Stimulated activated naive B cell treated with anti-CD40 and anti-IgM and Interleukin-4, amounts not matched to agents 10 μg/mL and 1 μg/mL and 100 μg/mL, for 72 hours (primary cell): ENCODE measurements at regions not wholly inside any gene's neighbourhood (a gene's known extent, or its start where the extent isn't known, plus 50 kb on each side); places are given as distances from the start of the nearest gene placed in this dataset.
"Not testable (repeated sequence)": the region's sequence is repeated elsewhere in the genome, so short reads cannot be mapped to it uniquely, and the experiment has no call there.

ENCODE experiments used
- ATAC-seq, 2 donors: fragments of 150-1000 bp; cut with Tn5 transposase; replicated peaks; 2 replicates each; pipeline ENCODE4 v1.10.0; 2021; ENCODE audit warnings: moderate library complexity in 1 of 2
- DNase-seq: peaks from one replicate; pipeline ENCODE4 v3.0.0; 2021
- H3K27ac Mint-ChIP-seq: one replicate; pipeline ENCODE4 v1.8.0; 2022; ENCODE audit warnings: mild to moderate bottlenecking, mixed read lengths
- H3K27me3 Mint-ChIP-seq, 2 donors: one replicate each; pipeline ENCODE4 v1.8.0; 2022; ENCODE audit warnings: mixed read lengths in 2 of 2
- H3K36me3 Mint-ChIP-seq, 2 donors: one replicate each; pipeline ENCODE4 v1.8.0; 2022; ENCODE audit warnings: mixed read lengths in 2 of 2, mild to moderate bottlenecking in 1 of 2
- H3K4me1 Mint-ChIP-seq, 2 donors: one replicate each; pipeline ENCODE4 v1.8.0; 2022; ENCODE audit warnings: mixed read lengths in 2 of 2, mild to moderate bottlenecking in 1 of 2
- H3K4me3 Mint-ChIP-seq, 2 donors: one replicate each; pipeline ENCODE4 v1.8.0; 2022; ENCODE audit warnings: mild to moderate bottlenecking in 2 of 2, mixed read lengths in 2 of 2, moderate library complexity in 1 of 2
- H3K9me3 Mint-ChIP-seq, 2 donors: one replicate each; pipeline ENCODE4 v1.8.0; 2022; ENCODE audit warnings: mixed read lengths in 2 of 2, mild to moderate bottlenecking in 1 of 2

DNA sequence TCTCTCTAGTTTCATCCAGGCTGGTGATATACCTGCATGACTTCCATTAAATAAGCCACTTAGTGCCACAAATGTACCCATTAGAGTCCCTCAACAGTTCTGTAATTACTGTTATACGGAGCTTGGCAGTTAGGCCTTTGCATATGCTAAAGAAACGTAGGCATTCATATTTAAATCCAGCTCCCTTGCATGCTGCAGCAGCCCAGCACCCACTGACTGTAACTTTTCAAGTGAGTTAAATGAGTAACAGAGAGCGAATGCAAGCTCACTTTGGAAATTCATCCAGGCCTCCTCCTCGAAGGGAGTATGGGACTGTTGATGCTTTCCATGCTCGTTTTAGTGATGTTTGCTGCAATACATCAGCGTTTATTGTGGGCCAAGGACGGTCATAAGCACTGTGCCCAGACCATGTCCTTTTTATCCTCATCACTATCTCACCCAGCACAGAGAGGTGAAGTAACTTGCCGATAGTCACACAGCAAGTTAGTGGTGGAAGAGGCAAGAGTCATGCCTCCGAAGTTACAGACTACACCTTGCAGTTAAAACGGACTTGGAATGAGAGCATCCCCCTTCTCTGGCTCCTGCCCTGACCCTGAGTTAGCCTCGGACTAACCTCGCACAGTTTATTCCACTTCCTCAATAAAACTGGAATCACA is 179.4 kb upstream of the PDE10A start:
- no peaks in the 10 kb centered on the region for H3K4me1 Mint-ChIP-seq
- no peak for ATAC-seq

GRCh38 chr6:165841153-165841558 is 178.1 kb upstream of the PDE10A start:
- Mint-ChIP-seq H3K36me3 (no peaks in the 10 kb centered on the region), H3K27ac (no peak overlapping the region), H3K9me3 (peaks cover 1 to 6% of the 10 kb centered on the region in 2 donors), H3K4me3 (no peak overlapping the region), H3K27me3 (peaks cover 34 to 42% of the 10 kb centered on the region in 2 donors), H3K4me1 (no peaks in the 10 kb centered on the region)
- no peak for ATAC-seq
- no peak for DNase-seq

More for the DNA sequence above, 179.4 kb upstream of the PDE10A start:
- Mint-ChIP-seq H3K27ac (no peak overlapping the region), H3K9me3 (peaks cover 0 to 6% of the 10 kb centered on the region in 2 donors), H3K27me3 (peaks cover 39 to 51% of the 10 kb centered on the region in 2 donors), H3K4me3 (no peak overlapping the region), H3K36me3 (no peaks in the 10 kb centered on the region)
- DNase-seq = no peak

DNA sequence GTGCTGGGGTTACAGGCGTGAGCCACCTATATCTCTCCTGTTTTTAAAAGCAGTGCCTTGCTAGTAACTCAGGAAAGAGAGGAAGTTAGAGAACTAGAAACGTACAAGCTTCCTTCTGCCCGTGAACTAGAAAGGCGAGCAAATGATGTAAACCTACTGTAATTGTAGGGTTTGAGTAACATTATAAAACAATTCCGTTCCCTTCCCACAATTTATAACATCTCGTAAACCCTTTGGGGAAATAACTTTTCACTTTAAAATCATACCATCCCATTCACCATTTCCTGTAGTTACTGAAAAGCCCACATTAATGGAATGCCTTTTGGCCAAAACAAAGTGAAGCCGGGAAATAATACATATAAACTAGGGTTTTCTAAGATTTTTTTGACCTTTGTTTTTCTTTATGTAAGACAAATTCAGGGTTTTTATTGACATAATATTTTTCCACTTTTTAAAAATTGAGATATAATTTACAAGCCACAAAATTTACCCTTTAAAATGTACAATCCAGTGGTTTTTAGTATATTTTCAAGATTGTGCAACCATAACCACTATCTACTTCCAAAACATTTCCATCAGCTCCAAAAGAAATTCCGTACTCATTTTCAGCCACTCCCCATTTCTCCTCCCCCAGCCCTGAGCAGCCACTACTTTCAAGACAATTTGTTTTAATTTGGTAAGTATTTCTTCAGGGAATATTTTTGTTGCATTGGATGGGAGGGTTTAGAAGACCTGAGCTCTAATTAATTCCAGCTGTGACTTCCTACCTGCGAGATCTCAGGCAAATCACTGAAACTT is 175.1 kb upstream of the PDE10A start:
- Mint-ChIP-seq H3K9me3 (peaks cover 4 to 6% of the 10 kb centered on the region in 2 donors), H3K36me3 (peaks cover 0 to 2% of the 10 kb centered on the region in 2 donors), H3K4me1 (no peaks in the 10 kb centered on the region), H3K4me3 (no peak overlapping the region), H3K27ac (no peak overlapping the region), H3K27me3 (peaks cover 27 to 46% of the 10 kb centered on the region in 2 donors)
- no peak for DNase-seq
- no peak for ATAC-seq

GRCh38 chr6:165836648-165837047 is 173.6 kb upstream of the PDE10A start:
- not testable (repeated sequence) for H3K4me3 Mint-ChIP-seq, H3K4me1 Mint-ChIP-seq, DNase-seq, H3K27ac Mint-ChIP-seq, ATAC-seq, H3K36me3 Mint-ChIP-seq, H3K9me3 Mint-ChIP-seq
- peaks cover 21 to 46% of the 10 kb centered on the region in 2 donors for H3K27me3 Mint-ChIP-seq

GRCh38 chr6:165835410-165835851 is 172.4 kb upstream of the PDE10A start:
- Mint-ChIP-seq H3K4me3 (no peak overlapping the region), H3K4me1 (peaks cover 1 to 5% of the 10 kb centered on the region in 2 donors), H3K9me3 (peaks cover 4 to 6% of the 10 kb centered on the region in 2 donors), H3K36me3 (peaks cover 0 to 2% of the 10 kb centered on the region in 2 donors), H3K27ac (no peak overlapping the region), H3K27me3 (peaks cover 26 to 53% of the 10 kb centered on the region in 2 donors)
- ATAC-seq (no peak), DNase-seq (no peak)

DNA sequence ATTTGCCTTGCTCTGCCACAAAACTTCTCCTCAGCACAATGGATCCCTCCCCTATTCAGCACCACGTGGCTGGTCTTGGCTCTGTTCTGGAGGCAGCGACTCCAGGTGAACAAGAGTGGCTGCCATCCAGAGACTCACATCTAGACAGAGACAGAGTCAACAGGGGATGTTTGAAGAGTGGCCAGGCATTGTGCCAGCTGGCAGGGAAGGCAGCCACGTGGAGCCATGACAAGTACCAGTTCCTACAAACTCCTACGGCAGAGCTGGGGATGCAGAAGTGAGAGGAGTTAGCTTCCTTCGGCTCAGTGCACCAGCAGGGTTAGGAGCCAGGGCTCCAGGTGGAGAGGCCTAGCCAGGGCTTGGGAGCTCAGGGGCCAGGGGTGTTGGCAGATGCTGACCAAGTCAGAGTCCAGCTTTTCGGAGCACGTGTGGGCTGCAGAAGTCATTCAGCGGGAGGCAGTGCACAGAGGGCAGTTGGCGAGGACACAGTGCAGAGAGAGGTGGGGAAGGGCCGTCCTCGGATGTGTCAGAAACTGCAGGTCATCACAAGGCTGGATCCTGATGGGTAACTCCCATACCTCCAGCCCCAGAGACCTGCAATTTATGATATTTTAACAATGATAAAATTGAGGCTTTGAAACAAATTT is 171.7 kb upstream of the PDE10A start:
- Mint-ChIP-seq H3K27me3 (peaks cover 22 to 52% of the 10 kb centered on the region in 2 donors), H3K27ac (no peak overlapping the region), H3K4me3 (no peak overlapping the region), H3K36me3 (peaks cover 0 to 2% of the 10 kb centered on the region in 2 donors), H3K9me3 (peaks cover 4% of the 10 kb centered on the region in 2 donors), H3K4me1 (peaks cover 1 to 5% of the 10 kb centered on the region in 2 donors)
- DNase-seq = no peak
- ATAC-seq = peak in 1 of 2 donors; percentile 43

- ATAC-seq = no peak
- H3K36me3 Mint-ChIP-seq = peaks cover 0 to 2% of the 10 kb centered on the region in 2 donors
- H3K27ac Mint-ChIP-seq = no peak overlapping the region
- H3K4me1 Mint-ChIP-seq = peaks cover 1 to 5% of the 10 kb centered on the region in 2 donors
- no peak for DNase-seq
- H3K4me3 Mint-ChIP-seq = no peak overlapping the region
- H3K27me3 Mint-ChIP-seq = peaks cover 18 to 53% of the 10 kb centered on the region in 2 donors
- peaks cover 0 to 4% of the 10 kb centered on the region in 2 donors for H3K9me3 Mint-ChIP-seq
Observed at GRCh38 chr6:165833355-165833754, 170.3 kb upstream of the PDE10A start.

DNA sequence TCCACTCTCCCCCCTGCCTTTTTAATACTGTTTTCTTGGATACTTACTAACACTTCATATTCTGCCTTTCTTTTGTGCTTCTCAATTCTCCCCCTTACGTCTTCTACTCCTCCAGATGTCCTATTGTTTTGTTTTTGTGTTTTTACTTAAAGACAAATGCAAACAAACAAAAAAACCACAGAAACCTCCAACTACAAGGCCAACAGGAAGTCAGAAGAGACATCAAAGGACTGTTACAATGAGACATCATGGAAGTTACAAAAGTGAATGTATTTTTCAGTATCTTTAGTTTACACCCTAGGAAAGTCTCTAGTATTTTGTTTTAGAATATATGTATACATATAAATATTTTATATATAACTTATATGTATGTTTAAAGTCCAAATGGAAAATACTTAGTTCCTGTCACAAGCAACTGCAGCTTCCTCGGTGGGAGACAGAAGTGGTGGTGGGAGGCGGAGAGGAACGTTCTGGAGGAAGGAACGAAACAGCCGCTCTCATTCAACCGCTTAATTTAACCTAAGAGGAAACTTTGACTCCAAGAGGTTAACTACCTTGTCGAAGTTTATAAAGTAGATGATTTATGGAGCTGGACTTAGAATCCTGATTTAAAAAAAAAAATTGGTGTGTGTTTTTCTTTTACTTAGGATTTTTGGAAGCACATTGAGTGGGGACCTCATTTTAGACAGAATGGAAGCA is 168.9 kb upstream of the PDE10A start:
- DNase-seq (no peak), ATAC-seq (no peak)
- peaks cover 18 to 60% of the 10 kb centered on the region in 2 donors for H3K27me3 Mint-ChIP-seq
- no peak overlapping the region for H3K27ac Mint-ChIP-seq
- H3K9me3 Mint-ChIP-seq = peaks cover 0 to 4% of the 10 kb centered on the region in 2 donors
- no peak overlapping the region for H3K4me3 Mint-ChIP-seq
- H3K36me3 Mint-ChIP-seq = peaks cover 0 to 2% of the 10 kb centered on the region in 2 donors
- H3K4me1 Mint-ChIP-seq = peaks cover 1 to 5% of the 10 kb centered on the region in 2 donors

- ATAC-seq (no peak), DNase-seq (no peak)
- Mint-ChIP-seq H3K9me3 (no peaks in the 10 kb centered on the region), H3K4me1 (peaks cover 1 to 5% of the 10 kb centered on the region in 2 donors), H3K4me3 (no peak overlapping the region), H3K27me3 (peaks cover 22 to 52% of the 10 kb centered on the region in 2 donors), H3K27ac (no peak overlapping the region), H3K36me3 (peaks cover 0 to 2% of the 10 kb centered on the region in 2 donors)
Observed at GRCh38 chr6:165830761-165831160, 167.7 kb upstream of the PDE10A start.

GRCh38 chr6:165829376-165829775 is 166.3 kb upstream of the PDE10A start:
- Mint-ChIP-seq H3K36me3 (no peaks in the 10 kb centered on the region), H3K27me3 (peaks cover 17 to 40% of the 10 kb centered on the region in 2 donors), H3K4me1 (peaks cover 1 to 5% of the 10 kb centered on the region in 2 donors), H3K9me3 (no peaks in the 10 kb centered on the region), H3K4me3 (no peak overlapping the region), H3K27ac (no peak overlapping the region)
- ATAC-seq = no peak
- DNase-seq = no peak

- Mint-ChIP-seq H3K4me1 (peaks cover 1 to 5% of the 10 kb centered on the region in 2 donors), H3K9me3 (no peaks in the 10 kb centered on the region), H3K36me3 (no peaks in the 10 kb centered on the region), H3K27ac (no peak overlapping the region), H3K4me3 (no peak overlapping the region), H3K27me3 (peaks cover 13 to 25% of the 10 kb centered on the region in 2 donors)
- no peak for DNase-seq
- no peak for ATAC-seq
Observed at GRCh38 chr6:165827190-165827518, 164.1 kb upstream of the PDE10A start.

DNA sequence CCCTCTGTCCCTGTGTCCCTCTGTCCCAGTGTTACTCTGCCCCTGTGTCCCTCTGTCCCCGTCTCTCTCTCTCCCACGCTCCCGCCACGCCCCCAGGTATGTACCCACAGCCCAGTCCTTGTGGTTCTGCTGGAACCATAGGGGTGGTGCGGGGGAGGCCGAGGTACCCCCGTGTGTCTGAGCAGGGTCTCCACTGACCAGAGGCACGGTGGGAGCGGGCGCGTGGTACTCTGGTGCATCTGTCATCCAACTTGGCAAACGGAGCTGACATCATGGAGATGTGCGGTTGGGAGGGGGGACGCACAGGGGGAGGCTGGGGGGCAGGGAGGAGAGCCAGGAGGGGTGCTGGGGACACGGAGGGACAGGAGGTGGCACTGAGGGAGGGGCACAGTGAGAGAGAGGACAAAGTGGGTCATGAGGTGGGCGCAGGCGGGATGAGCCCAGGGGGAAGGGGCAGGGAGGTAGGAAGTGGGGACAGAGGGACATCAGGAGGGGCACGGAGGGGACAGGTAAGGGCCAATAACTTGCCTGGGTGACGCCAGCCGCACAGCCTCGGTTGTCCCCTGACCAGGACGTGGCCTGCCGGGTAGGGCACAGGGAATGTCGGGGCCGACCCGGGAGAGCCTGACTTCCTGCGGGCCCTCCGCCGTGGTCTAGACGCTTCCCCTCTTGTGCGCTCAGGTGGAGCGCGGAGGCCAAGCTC is 163.6 kb upstream of the PDE10A start:
- no peak for ATAC-seq
- no peak overlapping the region for H3K27ac Mint-ChIP-seq
- H3K36me3 Mint-ChIP-seq = no peaks in the 10 kb centered on the region
- H3K9me3 Mint-ChIP-seq = no peaks in the 10 kb centered on the region
- no peak for DNase-seq
- peaks cover 0 to 2% of the 10 kb centered on the region in 2 donors for H3K4me1 Mint-ChIP-seq
- H3K4me3 Mint-ChIP-seq = no peak overlapping the region
- peaks cover 13 to 23% of the 10 kb centered on the region in 2 donors for H3K27me3 Mint-ChIP-seq

DNA sequence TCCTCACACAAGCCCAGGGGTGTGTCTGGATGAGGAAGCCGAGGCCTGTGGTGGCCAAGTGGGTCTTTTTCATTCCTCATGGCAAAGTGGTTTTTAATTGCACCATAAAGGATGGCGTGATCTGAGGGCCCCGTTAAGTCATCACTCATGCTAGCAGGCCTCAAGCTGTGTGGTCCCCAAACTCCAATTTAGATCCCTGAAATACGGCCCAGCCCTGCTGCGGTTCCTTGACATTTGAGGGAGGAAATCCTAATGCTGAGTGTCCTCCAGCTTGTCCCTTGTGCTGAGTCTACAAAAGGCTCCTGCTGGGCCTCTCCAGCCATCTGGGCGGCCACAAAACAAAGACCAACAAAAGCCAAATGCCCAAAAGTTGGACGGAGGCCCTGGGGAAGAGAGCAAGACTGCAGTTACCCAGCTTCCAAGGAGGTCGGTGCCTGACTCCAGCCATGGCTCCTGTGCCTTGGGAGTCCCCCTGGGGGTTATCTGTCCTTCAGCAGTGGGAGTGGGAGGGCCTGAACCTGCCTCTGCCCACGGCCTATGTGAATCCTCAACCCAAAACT is 162.3 kb upstream of the PDE10A start:
- ATAC-seq (no peak), DNase-seq (no peak)
- no peaks in the 10 kb centered on the region for H3K36me3 Mint-ChIP-seq
- H3K4me3 Mint-ChIP-seq = no peak overlapping the region
- no peaks in the 10 kb centered on the region for H3K4me1 Mint-ChIP-seq
- H3K9me3 Mint-ChIP-seq = no peaks in the 10 kb centered on the region
- peaks cover 17 to 28% of the 10 kb centered on the region in 2 donors for H3K27me3 Mint-ChIP-seq
- H3K27ac Mint-ChIP-seq = no peak overlapping the region
